GM18951 (cell line): ENCODE measurements at regions not wholly inside any gene's neighbourhood (a gene's known extent, or its start where the extent isn't known, plus 50 kb on each side); places are given as distances from the start of the nearest gene placed in this dataset.

ENCODE experiments used
- POLR2A ChIP-seq: IDR thresholded peaks from 4 replicates; pipeline ENCODE4 v1.6.1; 2011; ENCODE audit warnings: mild to moderate bottlenecking; ENCODE audit not compliant: insufficient read length, insufficient read depth; ENCODE audit errors: extremely low read depth
- in situ Hi-C: fragments of 300-500 bp; cut with MboI; formaldehyde crosslinking; loops from one replicate; pipeline ENCODE4 v1.12.0; 2022; ENCODE audit warnings: low sequenced_read_pairs, mixed read lengths, inconsistent platforms; ENCODE audit not compliant: unreplicated experiment

DNA sequence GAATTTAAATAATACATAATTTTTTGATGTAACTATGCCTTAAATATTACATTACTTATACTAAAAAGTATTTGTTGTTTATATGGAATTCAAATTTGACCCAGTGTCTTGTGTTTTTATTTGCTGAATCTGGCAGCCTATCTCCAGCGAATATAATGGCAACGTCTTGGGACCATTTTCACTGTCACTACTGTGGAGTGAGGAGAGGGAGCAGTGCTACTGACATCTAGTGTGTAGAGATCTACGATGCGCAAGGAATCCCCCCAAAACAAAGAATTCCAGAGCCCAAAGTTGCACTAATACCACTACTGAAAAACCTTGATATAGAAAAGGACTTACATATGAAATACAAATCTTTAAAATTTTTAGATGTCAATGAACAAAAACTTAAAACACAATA lies 314.4 kb downstream of the DRD1 start:
- no peak for TF ChIP-seq POLR2A
- in situ Hi-C loops, result no loop called here

DNA sequence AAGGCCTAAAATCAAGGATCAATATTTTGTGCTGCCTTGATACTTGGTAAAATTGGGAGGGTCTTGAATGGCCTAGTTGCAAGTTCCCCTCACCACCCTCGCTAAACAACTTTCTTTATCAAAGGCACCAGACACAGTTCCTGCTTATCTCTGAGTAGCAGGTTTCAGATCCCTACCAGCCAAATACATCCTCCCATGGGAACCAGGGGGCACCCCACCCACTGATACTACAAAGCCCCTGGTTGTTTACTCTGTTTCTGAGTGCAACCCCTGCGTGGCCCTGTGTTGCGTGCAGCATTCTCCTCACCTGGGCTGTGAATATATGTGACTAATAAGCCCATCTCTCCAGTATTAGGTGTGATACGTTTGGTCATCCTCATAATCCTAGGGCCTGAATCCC lies 314.9 kb downstream of the DRD1 start:
- TF ChIP-seq POLR2A, result no peak
- in situ Hi-C loops, result no loop called here

DNA sequence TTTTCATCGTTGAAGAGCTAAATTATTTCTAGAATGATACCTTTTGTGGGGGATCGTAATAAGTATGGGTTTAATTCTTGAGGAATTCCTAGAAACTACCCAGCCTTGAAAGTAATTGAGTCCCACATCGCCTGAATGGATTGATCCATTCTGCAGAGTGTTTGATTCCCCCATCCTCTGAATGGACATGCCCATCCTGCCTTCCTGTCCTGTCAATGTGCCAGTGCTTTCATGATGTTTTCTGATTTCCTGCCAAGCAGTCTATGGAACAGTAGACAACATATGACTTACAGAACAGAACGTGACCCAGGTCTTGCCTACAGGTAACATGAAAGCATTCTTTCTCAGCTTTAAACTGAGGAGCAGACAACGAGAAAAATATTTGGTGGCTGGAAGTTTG lies 319.2 kb downstream of the DRD1 start:
- in situ Hi-C loops, result no loop called here
- no peak for TF ChIP-seq POLR2A

DNA sequence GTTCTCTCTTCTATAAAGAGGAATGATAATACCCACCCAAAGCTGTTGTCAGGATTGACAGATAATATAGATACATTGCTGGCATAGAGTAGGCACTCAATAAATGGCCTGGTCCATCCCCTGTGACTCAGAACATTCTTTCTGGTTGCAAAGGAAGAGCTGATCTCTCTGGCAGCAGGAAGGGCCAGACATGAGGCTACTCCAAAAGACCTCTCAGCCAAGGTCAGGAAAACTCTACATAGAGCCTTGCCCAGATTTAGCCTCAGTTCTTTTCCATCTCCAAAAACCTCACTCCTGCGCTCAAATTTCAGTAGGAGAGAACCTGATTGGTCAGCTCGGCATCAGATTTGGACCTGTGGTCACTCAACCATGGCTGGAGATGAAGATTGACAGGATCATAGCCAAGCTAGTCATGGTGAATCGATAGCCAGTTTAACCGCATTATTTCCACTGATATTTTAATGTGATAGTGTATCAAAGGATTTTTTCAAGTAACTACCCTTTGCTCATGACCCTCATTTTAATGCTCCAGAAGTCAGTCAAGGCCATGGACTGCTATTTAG lies 319.6 kb downstream of the DRD1 start:
- no peak for TF ChIP-seq POLR2A
- in situ Hi-C loops, result no loop called here

DNA sequence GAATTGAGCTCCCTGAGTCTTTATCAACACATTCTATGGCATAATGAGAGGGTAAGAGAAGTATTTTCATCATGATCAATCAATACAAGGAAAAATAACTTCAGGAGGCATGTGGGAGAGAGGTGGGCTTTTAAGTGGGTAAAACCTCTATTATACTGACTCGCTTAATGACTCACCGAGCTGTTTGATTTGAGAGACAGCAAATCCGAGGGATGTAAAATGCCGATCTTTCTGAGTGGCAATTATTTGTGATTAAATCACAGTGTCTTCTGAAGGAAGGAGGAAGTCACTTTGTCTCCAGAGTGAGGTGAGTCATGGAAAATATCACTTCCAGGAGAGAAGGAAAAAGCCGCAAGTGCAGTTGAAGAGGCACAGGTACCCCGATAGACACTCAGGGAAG lies 320.4 kb downstream of the DRD1 start:
- in situ Hi-C loops, result no loop called here
- TF ChIP-seq POLR2A, result no peak

DNA sequence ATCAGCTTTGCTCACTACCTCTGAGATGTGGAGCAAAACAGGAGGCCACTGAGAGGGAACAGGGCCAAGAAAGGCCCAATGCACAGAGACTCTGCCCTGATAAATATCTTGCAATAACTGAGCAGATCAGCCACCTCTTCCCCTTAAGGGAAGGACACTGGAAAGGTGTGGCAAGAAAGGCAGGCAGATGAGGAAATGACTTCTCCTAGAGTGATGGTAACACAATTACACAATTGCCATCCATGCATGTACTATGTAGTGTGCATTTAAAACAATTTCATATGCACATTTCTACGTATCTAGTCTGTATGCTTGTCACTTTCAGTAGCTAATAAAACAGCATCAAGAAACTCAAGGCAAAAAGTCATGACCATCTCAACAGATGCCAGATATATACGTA lies 322.5 kb downstream of the DRD1 start:
- in situ Hi-C loops, result no loop called here
- TF ChIP-seq POLR2A, result no peak

DNA sequence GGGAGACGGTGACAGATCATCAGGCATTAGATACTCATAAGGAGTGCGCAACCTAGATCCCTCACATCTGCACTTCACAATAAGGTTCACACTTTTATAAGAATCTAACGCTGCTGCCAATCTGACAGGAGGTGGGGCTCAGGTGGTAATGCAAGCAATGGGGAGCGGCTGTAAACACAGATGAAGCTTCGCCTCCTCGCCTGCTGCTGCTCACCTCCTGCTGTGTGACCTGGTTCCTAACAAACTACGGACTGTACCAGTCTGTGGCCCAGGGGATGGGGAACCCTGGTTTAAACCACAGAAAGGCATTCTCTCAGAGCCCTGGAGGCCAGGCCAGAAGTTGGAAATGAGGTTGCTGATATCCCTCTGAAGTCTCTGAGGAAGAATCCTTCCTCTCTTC lies 323.6 kb downstream of the DRD1 start:
- TF ChIP-seq POLR2A, result no peak
- in situ Hi-C loops, result no loop called here

DNA sequence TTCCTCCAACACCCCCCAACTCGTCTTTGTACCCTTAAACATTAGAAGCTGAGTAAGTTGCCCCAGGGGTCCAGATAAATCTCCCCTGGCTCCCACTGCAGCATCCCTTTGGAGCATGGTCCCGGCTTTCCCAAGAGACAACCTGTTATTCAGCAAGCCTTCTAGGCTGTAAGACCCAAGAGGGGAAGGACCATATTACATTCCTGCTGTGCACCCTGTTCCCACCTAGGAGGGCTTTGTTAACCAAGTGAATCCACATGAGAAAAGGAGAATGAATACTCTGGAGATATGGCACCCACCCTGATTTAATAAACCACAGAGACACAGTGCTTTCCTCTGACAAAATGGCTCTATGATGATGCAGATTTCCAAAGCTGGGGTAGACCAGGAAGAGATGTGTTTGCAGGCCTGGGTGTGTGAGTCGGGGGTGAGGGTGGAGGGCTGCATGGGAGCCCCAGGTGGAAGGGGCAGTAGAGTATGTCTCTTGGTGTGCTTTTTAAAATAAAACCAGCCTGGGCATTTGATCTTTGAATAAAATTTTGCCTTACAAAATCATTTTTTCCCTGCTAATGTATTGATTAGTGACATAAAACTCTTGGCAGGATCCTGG lies 325.2 kb downstream of the DRD1 start:
- in situ Hi-C loops, result no loop called here
- TF ChIP-seq POLR2A, result no peak

DNA sequence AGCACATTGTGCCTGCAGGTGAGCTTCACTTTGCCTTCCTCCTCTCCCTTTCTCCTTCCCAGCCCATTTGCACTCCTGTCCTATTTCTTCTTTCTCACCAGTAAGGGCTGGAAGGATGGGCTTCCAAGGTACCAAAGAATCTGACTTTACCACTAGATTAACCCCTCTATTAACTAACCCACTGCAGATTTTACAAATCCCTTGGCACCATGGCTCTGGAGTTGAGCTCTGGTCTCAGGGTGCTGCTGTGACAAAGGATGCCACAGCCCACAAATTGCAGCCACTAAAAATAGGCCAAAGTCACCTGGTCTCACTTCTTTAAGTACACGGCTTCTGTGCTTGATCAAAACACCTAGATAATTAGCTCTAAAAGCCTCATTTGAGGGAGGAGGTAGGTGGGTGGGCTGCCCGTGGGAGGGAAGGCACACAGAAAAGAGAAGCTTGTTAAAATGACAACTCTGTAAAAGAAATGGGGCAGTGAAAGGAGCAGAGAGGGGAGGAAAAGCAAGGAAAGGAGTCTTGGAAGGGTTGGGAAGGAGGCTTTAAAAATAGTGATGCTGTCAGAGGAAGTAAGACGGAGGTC lies 327.4 kb downstream of the DRD1 start:
- in situ Hi-C loops, result no loop called here
- no peak for TF ChIP-seq POLR2A

DNA sequence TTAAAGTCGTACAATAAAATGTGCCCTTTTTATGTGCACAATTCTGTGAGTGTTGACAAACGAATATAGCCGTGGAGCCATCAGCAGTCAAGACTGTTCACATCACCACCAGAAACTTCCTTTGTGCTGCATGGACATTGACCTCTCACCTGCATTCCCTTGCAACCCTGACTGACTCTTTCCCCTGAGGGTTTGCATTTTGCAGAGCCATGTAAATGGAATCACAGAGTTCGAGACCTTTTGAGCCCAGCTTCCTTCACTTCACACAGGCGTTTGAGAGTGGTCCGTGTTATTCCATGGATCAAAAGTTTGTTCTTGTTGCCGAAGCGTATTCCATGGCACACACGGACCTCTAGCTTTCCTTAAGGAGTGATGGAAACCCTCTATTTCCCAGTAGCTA lies 328.2 kb downstream of the DRD1 start:
- no peak for TF ChIP-seq POLR2A
- in situ Hi-C loops, result no loop called here

DNA sequence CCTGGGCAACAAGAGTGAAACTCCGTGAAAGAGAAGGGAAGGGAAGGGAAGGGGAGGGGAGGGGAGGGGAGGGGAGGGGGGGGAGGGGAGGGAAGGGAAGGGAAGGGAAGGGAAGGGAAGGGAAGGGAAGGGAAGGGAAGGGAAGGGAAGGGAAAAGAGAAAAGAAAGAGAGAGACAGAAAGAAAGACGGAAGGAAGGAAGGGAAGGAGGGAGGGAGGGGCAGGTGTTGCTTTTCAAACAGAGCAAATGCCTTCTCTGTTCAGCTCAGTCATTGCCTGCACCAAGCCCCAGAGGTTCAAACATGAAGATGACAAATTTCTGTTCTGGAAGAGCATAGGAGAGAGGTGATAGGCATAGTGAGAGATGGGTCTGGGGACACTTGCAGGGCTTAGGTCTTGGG lies 330.0 kb downstream of the DRD1 start:
- in situ Hi-C loops, result no loop called here
- TF ChIP-seq POLR2A, result no peak

DNA sequence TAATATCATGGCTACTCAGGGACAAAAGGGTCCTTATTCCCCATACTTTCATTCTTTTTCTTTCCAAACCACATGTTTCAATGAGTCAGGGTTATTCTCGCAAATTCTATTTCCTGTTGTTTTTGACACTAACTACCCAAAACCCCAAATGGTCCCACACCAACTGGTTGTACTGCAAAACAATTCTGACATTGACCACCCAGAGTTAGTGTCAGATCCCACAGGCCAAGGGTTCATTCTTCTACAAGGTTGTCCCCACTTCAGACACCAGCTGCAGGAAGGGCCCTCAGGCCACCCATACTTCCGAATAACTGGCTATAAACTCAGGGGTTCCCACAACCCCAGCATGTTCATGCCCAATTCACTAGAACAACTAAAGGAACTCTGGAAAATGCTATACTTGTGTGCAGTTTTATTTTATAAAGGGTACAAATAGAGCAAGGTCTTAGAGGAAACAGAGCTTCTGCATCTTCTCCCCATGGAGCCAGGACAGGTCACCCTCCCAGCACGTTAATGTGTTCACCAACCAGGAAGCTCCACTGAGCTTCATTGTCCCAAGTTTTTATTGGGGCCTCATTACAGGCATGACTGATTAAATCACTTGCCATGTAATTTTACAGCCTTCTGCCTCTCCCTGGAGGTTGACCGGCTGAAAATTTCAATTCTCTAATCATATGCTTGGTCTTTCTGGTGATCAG lies 334.8 kb downstream of the DRD1 start:
- no peak for TF ChIP-seq POLR2A
- in situ Hi-C loops, result no loop called here

DNA sequence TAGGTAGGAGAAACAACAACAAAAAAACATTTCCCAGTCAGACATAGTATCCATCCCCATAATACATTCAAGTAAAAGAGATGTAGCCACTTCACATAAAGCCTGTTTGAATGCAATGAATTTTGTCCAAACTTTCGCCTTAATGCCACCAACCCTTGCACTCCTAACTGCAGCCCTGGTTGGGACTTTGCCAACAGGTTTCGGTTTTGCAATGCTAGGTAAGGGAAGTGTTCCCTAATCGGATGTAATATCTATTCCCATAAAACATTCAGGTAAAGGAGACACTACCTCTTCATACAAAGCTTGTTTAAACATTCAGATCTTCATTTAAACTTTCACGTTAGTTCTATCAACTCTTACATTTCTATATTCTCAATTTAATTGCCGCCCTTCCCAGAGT lies 336.1 kb downstream of the DRD1 start:
- no peak for TF ChIP-seq POLR2A
- in situ Hi-C loops, result no loop called here

DNA sequence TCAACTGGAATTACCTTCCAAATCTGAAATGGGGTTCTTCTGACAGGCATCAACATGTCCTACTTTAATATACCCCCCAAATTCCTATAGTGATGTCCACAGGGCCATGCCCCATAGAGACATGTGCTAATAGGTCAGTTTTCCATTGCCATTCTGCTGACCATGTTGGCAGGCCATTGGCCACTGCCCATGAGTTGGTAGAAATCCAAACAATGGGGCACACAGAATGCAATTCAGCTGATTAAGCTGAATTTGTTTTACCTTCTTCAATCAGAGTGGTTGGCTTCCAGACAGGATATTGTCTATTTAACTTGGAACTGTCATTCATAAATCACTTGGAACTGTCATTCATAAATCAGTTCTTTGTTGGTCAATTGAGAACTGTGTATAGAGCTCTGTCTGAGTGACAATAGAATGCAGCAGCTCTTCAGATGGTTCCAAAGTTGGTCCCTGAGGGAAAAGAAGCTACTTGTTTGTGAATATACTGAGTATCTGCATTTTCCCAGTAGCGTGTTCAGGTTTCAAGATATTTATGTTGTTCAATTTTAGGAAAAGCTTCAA lies 336.9 kb downstream of the DRD1 start:
- in situ Hi-C loops, result no loop called here
- TF ChIP-seq POLR2A, result no peak
